ENCODE measurements at regions not wholly inside any gene's neighbourhood (a gene's known extent, or its start where the extent isn't known, plus 50 kb on each side); places are given as distances from the start of the nearest gene placed in this dataset.
A peak's percentile ranks its signal among the peaks of the same experiment; 100 is the strongest.

GRCh38 chr1:234531151-234531635 lies 52.2 kb upstream of the TARBP1 start:
- TF ChIP-seq CTCF (IDR thresholded peaks at IDR 0.05) (no peak), POLR2AphosphoS5 (IDR thresholded peaks at IDR 0.05) (peak; percentile 54 to 94 (median 80)), EP300 (IDR thresholded peaks at IDR 0.05) (peak in 2 of 4 donors; percentile 76 to 90), POLR2A (IDR thresholded peaks at IDR 0.05) (peak in 1 of 2 donors; percentile 42)
